Activated CD8-positive, alpha-beta memory T cell treated with anti-CD3 and anti-CD28 coated beads, Interleukin-2, amount 50 U/mL, for 4 hours (primary cell): ENCODE measurements at regions not wholly inside any gene's neighbourhood (a gene's known extent, or its start where the extent isn't known, plus 50 kb on each side); places are given as distances from the start of the nearest gene placed in this dataset.
"Not testable (repeated sequence)": the region's sequence is repeated elsewhere in the genome, so short reads cannot be mapped to it uniquely, and the experiment has no call there.

Experiments
- DNase-seq: peaks from one replicate; pipeline ENCODE4 v3.0.0-alpha.2; 2020

GRCh38 chr2:121151311-121152109 lies 133.5 kb downstream of the TFCP2L1 start:
- no peak for DNase-seq

- DNase-seq = no peak
Measured at GRCh38 chr2:121152861-121153260, 132.1 kb downstream of the TFCP2L1 start.

- no peak for DNase-seq
Measured at GRCh38 chr2:121153516-121153915, 131.5 kb downstream of the TFCP2L1 start.

- no peak for DNase-seq
Measured at GRCh38 chr2:121155502-121156056, 129.4 kb downstream of the TFCP2L1 start.

- DNase-seq = not testable (repeated sequence)
Measured at GRCh38 chr2:121157481-121157880, 127.5 kb downstream of the TFCP2L1 start.

GRCh38 chr2:121159291-121160071 lies 125.5 kb downstream of the TFCP2L1 start:
- DNase-seq = no peak

- DNase-seq = no peak
Measured at GRCh38 chr2:121160366-121160765, 124.6 kb downstream of the TFCP2L1 start.

GRCh38 chr2:121161272-121161671 lies 123.7 kb downstream of the TFCP2L1 start:
- DNase-seq = no peak

- no peak for DNase-seq
Measured at GRCh38 chr2:121162893-121163292, 122.1 kb downstream of the TFCP2L1 start.

- DNase-seq = no peak
Measured at GRCh38 chr2:121164042-121164441, 121.0 kb downstream of the TFCP2L1 start.

- no peak for DNase-seq
Measured at GRCh38 chr2:121165038-121165542, 119.9 kb downstream of the TFCP2L1 start.
